NCI-H524 treated with DMSO at 0.1 percent for 48 hours (cell line): ENCODE measurements at regions not wholly inside any gene's neighbourhood (a gene's known extent, or its start where the extent isn't known, plus 50 kb on each side); places are given as distances from the start of the nearest gene placed in this dataset.

Experiments used
- DNase-seq: peaks from one replicate; lab custom pipeline; 2025; lab: John Stamatoyannopoulos, UW

DNA sequence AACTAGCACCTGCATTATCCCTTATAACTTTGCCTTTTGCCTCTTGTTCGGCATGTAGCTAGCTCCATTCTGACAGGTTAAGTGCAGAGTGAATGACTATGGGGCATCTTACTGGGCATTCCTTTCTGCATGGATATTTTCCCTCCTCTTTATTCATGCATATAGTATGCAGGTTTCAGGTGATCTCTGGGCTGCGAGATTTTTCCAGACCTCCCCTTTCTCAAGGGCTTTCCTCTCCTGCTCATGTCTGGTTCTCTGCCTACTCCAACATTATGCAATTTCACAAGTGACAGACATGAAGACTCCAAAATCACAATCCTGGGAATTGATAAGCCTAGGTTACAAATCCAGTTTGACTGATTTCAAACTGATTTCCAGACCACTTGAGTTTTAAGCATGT, 503.8 kb downstream of the NXPH1 start:
- no peak for DNase-seq

DNA sequence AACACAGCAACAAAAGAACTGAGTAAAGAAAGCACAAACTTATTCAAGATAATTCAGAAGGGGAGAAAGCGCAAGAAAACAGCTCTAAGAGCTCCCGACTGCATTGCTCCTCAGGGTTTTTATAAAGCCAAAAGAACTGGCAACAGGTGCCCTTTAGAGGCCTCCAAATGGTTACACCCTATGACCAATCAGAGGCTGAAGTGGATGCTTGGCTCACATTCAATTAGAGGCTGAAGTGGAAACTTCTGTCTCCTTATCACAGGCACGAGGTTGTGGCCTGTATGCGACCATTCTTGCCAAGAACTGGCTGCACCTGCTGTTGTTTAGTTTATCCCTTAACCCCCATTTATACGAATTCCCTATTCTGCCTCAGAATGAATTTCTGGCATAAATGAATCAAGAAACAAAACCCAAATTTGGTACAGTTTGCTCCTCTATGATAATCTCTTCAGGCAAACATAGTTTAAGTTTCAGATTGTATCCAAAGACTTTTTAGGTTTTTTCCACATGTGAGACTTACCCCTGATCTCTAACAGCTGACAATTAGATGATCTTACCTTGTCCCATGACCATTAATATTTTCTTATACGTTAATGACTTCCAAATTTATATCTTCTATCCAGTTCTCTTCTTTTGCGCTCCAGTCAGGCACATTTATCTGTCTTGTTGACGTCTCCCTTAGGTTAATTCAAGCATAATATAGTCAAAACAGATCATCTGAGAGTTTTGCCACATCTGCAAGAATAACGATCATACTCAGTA, 504.8 kb downstream of the NXPH1 start:
- peak; percentile 2 for DNase-seq

DNA sequence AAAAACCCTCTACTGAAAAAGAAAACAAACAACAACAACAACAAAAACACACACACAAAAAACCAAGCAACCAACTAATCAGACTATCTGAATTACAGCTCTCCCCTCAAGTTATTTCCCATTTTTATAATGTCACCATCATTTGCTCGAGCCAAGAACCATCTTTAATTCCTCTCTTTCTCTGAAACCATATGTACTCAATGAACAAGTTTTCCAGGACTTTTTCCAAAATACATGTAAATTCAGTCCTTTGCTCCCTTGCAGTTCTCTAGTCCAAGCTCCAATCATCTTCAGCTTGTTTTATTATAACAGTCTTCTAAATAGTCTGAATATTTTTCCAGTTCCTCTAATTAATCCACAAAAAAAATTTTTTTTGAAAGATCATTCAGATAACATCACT, 506.0 kb downstream of the NXPH1 start:
- DNase-seq: no peak

DNA sequence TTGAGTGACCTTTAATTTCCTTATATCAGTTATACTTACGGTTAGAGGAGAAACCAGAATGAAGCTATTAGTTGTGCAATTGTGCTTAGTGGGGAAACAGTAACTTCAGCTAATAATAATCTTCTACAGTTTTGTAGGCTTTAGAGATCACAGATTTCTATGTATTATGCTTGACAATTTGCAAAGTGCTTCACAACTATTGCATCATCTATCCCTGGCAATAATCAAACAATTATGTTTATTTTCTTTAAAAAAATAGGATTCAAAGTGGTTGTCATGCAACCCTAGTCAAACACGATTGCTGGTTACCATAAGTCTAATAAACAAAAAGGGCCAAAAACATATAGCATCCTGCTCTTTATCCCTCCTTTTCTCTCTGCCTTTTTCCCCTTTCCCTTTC, 530.3 kb downstream of the NXPH1 start:
- DNase-seq: no peak

DNA sequence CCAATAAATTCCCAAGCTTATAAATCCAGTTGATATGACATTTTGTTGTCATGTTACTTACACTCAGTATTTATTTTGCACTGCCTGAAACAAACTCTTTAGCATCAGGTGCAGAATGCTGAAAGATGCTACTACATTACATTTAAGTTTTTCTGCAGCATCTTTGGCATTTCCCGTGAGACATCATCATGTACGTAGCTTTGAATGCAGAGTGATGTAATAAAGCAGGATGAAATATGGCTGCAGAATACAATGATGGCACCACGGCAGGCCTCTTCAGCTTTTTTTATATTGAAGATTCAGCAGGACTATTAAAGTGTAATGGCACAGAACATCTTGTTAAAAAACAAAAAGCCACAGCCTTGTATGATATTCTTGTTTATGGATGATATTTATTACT, 531.8 kb downstream of the NXPH1 start:
- DNase-seq: no peak

DNA sequence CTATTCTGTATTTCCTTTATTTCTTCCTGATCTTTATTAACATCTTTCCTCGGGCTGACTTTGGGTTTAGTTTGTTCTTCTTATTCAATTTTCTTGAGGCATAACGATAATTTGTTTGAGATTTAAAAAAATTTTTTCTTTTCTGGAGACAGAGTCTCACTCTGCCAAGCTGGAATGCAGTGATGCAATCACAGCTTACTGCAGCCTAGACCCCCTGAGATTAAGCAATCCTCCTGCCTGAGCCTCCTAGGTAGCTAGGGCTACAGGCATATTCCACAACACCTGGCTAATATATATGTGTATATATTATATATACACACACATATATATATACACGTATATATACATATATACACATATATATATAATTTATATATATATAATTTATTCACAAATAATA, 540.2 kb downstream of the NXPH1 start:
- DNase-seq: no peak

DNA sequence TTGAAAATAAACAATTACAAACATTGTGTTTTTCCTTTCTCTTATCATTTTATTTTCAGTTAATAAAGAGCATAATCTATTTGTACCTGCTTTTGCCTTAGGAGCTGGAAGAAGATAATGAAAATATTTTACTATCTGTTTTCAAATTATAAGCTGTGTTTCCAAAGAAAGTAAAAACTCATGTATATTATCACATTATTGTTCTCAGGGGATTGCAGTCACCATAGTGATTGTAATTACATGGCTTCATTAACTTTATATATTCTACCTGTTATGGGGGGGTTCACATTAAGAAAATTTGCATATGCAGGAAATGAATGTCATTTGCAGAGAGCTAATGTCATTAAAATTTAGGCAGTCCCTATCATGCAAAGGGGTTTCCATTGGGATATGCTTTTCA, 542.3 kb downstream of the NXPH1 start:
- no peak for DNase-seq

DNA sequence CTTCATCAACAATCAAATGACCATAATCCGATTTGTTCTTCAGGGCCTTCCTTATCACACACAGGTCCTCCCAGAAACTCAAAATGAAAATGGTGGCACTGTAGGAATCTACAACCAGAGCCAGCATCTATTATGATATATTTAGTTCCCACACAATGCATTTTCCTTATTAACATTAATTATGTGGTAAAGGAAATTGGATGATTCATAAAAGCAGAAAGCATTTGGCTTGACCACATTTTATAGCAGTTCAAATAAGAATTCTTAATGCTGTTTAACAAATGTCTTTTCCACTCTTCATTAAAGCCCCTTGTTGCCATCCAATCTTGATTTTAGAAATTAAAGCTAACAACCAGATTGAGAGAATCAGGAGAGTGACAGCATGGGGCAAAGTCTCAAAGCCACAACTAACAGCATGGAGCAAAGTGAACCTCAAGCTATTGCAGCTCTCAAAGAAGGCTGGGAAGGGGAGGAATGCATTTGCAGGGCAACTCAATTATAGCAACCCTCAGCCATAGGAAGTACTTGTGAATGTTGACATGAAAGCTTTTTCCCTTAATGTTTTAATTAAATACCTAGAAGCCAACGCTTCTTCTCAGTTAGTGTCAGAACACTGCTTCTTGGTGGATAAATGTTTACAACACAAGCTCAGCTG, 549.1 kb downstream of the NXPH1 start:
- DNase-seq: no peak

DNA sequence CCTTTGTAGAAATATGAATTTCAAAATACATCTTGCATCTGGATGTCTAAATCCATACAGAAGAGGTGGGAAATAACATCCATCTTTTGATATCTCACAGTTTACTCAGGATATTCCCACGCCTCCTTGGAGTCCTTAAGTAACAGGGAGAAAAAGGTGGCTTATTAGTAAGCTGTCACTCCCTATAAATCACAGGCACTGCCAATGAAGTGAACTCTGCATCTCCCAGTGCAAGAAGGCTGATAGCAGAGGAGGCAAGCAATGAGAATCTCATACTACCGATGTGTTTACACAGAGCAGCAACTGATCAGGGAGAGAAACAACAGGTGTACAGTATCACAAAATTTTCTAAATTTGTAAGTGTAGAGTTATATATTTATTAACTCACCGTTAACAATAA, 551.8 kb downstream of the NXPH1 start:
- DNase-seq: no peak

DNA sequence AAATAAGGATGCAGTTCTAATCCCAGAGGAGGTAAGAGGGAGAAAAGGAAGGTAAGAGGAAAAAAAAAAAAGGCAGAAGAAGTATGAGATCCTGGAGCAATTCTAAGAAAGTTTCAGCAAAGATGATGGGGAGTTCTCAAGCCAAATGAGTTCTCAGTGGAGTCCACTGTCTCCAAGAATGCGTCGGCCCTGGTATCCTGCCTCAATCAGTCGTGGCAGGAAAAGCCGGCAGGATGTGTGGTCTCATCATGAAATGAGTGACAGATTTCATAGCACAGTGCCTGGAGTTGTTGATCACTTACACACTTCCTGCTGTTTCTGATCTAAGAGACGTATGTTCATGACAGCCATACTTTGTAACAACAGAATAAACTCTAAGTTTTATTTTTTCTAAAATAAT, 554.9 kb downstream of the NXPH1 start:
- no peak for DNase-seq

DNA sequence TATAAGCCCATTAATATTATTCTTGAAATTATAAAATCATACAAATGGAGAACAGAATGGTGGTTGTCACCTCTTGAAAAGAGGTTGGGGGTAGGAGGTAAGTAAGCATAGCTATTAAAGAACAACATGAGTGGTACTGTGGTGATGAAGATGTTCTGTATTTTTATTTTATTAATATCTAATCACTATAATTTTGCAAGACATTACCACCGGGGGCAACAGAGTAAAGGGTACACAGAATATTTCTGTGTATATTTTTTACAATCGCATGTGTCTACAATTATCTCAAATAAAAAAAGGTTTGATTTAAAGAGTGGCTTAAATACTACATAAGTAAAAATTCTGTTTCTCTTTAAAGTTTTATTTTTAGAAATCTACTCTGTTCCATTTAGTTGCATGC, 557.8 kb downstream of the NXPH1 start:
- DNase-seq: no peak

DNA sequence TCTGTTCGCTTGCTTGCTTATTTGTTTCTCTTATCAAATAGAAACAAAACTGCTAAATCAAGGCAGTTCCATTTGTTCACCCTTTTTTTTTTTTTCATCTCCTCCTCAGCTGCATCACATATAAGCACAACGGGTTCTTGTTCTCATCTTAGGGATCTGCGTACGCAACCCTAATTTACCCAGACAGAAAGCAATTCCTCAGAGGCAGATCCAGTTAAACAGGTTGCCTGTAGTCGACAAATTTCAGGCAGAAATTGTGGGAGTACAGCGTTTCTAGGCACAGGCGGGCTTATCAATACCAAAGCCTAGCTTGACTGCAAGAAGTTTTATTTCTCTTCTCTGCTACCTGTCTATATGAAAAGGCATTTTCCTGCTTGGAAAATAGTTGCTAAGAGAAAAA, 565.4 kb downstream of the NXPH1 start:
- DNase-seq: no peak

DNA sequence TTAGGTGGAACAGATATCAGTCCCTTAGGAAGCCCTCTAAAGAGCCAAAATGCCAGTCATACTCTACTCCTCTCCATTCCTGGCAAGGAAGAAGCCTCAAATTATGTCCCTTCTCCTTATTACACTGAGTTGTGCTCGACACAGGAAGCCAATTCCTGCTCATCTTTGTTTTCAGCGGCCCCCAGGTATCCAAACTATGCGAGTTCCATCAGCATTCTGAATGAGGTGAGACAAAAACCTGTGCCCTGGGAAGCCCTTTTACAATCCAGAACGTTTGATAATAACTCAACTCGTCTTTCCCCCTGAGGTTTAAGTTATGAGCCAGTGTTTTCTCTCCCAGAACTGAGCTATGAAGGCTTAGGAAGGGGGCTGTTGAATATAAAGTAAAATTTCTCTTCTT, 580.5 kb downstream of the NXPH1 start:
- DNase-seq: no peak

DNA sequence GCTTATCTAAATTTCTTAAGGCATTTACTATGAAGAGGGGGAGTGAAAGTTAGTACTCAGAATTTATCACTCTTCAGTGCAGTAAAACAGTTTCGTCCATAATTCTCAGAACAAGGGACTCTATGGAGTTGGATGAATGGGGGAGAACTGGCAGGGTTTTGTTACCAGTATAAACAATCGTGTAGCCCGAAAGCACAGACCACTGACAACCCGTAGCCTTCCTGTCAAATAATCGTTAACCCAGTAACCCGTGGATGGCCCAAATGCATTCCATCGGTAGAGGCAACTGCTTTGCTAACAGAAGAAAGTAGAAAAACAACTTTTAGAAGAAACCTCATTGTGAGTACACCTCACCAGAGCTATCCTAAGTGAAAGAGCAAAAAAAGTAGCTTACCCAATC, 583.9 kb downstream of the NXPH1 start:
- DNase-seq: no peak

DNA sequence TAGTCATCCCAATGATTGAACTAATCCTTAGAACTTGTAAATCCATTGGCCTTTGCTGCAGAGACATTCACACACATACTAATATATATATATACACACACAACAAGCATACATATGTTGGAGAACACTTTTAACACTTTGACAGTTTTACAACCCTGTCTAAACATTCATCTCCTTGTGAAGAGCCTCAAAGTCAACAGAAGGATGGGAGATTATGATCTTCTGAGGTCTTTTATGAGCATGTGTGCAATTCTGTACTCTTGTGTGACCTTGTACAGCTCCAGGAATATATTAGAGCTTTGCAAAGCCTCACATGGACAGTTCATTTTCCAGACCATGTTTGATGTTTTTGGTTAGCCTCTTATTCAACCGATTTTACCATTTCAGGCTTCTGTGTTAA, 589.0 kb downstream of the NXPH1 start:
- DNase-seq: no peak

DNA sequence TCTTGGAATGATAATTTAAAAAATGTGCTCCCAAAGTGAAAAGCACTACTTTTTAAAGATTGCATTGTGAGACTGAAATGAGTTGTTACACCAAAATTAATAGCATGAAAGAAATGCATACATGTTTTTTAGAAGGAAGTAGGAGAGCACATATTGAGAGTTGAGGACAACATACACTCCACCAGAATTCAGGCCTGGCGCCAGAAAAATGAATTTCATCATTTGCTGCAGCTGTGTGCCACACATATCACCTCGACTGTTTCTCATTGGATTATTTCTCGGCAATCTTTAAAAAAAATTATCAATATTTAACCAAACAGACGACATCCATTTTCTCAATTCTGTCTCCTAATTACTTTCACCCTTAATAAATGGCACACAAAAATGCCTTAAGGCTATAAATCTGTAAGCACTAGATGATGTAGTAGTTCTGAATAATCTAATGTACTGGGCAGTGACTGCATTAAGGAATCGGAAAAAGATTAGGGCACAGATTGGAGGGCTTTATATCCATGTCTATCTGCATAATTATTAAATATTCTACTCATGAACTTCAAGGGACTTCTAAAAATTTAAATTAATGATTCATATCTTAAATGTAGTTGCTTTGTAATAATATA, 590.4 kb downstream of the NXPH1 start:
- no peak for DNase-seq

DNA sequence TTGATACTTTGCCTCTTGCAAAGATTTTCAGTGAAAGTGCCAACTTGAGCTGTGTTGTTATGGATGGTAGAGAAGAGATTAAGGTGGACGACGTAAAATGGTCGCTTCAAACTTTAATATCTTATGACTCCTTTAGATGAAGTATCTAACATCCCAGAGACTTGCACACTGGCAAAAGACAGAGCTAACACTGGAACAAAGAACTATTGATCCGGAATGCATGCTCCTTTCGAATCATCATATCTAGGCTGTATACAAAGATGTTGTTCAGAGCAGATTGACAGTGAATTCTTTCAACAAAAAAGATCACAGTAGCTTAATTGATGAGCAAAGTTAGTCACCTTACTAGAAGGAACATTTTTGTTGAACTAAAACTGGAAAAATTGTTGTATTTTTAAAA, 592.7 kb downstream of the NXPH1 start:
- no peak for DNase-seq

DNA sequence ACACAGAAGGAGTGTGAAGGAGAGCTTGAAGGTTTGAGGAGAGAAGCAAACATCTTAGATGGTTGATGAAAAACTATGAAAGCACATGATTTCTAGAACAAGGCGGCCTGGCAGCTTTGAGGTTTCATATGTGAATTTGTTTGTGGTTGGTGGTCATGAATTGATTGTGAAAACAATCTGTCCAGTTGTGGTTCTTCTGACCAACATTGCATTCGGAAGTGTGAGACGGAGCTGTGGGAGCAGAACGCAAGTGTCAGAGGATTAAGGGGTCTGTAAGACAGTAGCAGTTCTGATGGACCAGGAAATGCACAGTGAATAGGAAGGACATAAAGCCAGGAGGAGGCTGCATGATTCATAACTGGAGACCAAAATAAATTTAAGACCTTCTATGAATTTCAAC, 594.6 kb downstream of the NXPH1 start:
- DNase-seq: no peak

DNA sequence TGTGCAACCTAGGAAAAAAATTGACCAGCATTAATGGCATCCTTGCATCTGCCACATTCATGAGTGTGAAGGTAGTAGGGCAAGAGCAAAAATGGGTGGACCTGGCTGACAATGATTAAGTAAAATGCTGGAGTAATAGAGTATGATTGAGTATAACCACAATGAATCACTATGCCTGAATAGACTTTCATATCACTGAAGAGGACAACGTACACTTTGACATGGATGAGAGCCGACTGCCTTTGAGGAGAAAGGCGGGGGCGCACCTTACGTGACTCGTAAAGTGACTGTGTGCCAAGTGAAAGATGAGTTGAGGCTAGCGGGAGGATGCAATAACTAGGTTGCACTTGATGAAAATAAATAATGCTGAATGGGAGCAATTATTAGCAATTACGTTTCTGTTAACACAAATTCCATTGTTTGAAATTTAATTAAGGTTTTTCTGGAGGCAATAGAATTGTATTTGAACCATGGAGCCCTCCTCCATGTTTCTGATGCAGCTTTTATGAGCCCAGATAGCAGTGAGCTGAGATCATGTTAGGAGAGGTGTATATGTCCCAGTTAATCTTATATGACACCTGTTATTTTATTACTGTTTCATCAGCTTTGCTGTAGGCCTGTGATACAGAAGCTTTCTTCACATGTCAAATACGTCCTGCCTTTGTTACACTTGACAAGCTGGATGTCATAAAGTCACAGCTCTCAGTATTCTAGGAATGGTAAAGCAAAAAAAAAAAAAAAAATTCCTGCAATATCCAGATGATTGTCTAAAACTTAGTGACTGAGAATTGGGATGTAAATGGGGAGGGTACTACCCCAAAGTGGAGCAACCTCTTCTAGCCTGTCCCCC, 596.5 kb downstream of the NXPH1 start:
- no peak for DNase-seq

DNA sequence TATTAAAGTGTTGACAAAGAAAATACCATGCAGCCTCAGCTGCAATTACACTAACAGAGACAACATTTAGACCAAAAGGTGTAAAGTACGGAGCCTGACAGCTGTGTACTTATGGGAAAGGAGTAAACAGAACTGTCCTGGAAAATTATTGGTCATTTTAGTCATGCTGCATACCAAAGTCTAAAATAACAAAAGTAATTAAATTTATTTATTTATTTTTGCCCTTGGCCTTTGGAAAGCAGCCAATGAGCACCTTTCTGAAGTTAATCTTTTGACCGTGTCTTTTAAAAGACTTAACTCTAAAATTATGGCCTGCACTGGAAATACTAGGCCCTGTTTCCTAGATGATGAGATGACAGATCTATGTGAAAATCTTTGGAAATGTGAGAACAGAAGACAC, 597.6 kb downstream of the NXPH1 start:
- DNase-seq: no peak

DNA sequence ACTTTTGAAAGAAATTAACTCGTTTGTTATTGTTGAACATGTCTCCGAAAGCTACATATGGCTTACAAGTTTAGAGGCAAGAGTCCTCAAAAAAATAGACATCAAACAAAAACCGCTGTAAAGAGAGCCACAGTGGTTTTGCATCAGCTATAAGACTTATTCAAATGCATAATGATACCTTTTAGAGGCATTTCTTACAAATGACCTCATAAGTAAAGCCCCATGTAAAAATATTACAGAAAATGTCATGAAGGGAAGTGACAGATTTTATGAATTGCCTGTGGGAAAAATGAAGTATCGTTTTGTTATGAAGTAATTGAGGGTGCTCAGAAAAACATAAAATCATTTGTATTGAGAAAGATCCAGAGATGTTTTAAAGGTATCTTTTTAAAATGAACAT, 598.0 kb downstream of the NXPH1 start:
- no peak for DNase-seq

DNA sequence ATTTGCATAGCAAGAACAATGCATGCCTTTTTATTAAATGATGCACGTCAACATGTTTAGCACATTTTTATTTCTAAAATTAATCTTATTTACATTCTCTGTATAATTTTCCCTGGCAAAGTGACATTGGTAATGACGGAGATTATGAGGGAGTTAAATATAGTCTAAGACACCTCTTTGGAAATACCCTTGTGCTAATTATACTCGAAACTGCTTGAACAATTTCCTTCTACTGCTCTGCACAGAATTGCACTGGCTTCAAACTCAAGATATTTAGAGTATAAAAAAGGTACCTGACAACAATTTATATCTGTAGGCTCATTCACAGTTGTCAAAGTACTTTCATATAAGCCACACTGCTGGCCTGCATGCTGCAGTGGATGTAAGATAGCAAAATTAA, 602.7 kb downstream of the NXPH1 start:
- no peak for DNase-seq
